Anterior cingulate cortex (tissue), 58 donors: ENCODE measurements at regions not wholly inside any gene's neighbourhood (a gene's known extent, or its start where the extent isn't known, plus 50 kb on each side); places are given as distances from the start of the nearest gene placed in this dataset.
"Not testable (repeated sequence)": the region's sequence is repeated elsewhere in the genome, so short reads cannot be mapped to it uniquely, and the experiment has no call there.

Experiments
- DNase-seq, 58 donors: peaks; one replicate each; lab custom pipeline; 2025; lab: John Stamatoyannopoulos, UW

- no peak for DNase-seq
Observed at GRCh38 chr3:169029674-169030285, 633.7 kb downstream of the MECOM start.

- no peak for DNase-seq
Observed at GRCh38 chr3:169028716-169029115, 634.8 kb downstream of the MECOM start.

- no peak for DNase-seq
Observed at GRCh38 chr3:169026543-169027182, 636.8 kb downstream of the MECOM start.

- DNase-seq, result no peak
Observed at GRCh38 chr3:169022457-169022856, 641.1 kb downstream of the MECOM start.

- DNase-seq, result no peak
Observed at GRCh38 chr3:169020371-169020770, 643.1 kb downstream of the MECOM start.

- DNase-seq, result no peak
Observed at GRCh38 chr3:169009453-169009852, 654.1 kb downstream of the MECOM start.

- no peak for DNase-seq
Observed at GRCh38 chr3:169008776-169009358, 654.6 kb downstream of the MECOM start.

GRCh38 chr3:169007145-169007544 lies 656.4 kb downstream of the MECOM start:
- DNase-seq, result no peak

- not testable (repeated sequence) for DNase-seq
Observed at GRCh38 chr3:169006398-169006797, 657.1 kb downstream of the MECOM start.

- DNase-seq, result no peak
Observed at GRCh38 chr3:169002689-169003088, 660.8 kb downstream of the MECOM start.

- DNase-seq, result no peak
Observed at GRCh38 chr3:168998792-168999191, 664.7 kb downstream of the MECOM start.

- no peak for DNase-seq
Observed at GRCh38 chr3:168997488-168997887, 666.0 kb downstream of the MECOM start.

GRCh38 chr3:168996622-168997021 lies 666.9 kb downstream of the MECOM start:
- DNase-seq, result no peak

- no peak for DNase-seq
Observed at GRCh38 chr3:168995129-168995528, 668.4 kb downstream of the MECOM start.

GRCh38 chr3:168991803-168992202 lies 671.7 kb downstream of the MECOM start:
- no peak for DNase-seq

GRCh38 chr3:168990621-168991020 lies 672.9 kb downstream of the MECOM start:
- no peak for DNase-seq

GRCh38 chr3:168990134-168990533 lies 673.4 kb downstream of the MECOM start:
- no peak for DNase-seq

GRCh38 chr3:168989396-168989795 lies 674.1 kb downstream of the MECOM start:
- no peak for DNase-seq

- no peak for DNase-seq
Observed at GRCh38 chr3:168988853-168989252, 674.7 kb downstream of the MECOM start.

- no peak for DNase-seq
Observed at GRCh38 chr3:168984872-168985271, 678.6 kb downstream of the MECOM start.

GRCh38 chr3:168983046-168983445 lies 680.5 kb downstream of the MECOM start:
- DNase-seq, result no peak

- no peak for DNase-seq
Observed at GRCh38 chr3:168981396-168981795, 682.1 kb downstream of the MECOM start.
